HG02852 (cell line): ENCODE measurements at regions not wholly inside any gene's neighbourhood (a gene's known extent, or its start where the extent isn't known, plus 50 kb on each side); places are given as distances from the start of the nearest gene placed in this dataset.
"Not testable (repeated sequence)": the region's sequence is repeated elsewhere in the genome, so short reads cannot be mapped to it uniquely, and the experiment has no call there.

ENCODE experiments used
- ATAC-seq: cut with Tn5 transposase; IDR thresholded peaks from one replicate; pipeline ENCODE4 v1.9.1; 2021; ENCODE audit warnings: mild to moderate bottlenecking, moderate library complexity; ENCODE audit not compliant: unreplicated experiment

DNA sequence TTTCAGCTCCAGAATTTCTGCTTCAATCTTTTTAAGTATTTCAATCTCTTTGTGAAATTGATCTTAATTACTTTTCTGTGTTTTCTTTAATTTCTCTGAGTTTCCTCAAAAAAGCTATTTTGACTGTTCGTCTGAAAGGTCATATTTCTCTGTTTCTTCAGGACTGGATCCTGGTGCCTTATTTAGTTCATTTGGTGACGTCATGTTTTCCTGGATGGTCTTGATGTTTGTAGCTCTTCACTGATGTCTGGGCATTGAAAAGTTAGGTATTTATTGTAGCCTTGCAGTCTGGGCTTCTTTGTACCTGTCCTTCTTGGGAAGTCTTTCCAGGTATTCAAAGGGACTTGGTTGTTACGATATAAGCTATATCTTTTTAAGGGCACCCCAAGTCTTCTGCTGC lies 998.7 kb downstream of the NCAM2 start:
- ATAC-seq, result no peak

DNA sequence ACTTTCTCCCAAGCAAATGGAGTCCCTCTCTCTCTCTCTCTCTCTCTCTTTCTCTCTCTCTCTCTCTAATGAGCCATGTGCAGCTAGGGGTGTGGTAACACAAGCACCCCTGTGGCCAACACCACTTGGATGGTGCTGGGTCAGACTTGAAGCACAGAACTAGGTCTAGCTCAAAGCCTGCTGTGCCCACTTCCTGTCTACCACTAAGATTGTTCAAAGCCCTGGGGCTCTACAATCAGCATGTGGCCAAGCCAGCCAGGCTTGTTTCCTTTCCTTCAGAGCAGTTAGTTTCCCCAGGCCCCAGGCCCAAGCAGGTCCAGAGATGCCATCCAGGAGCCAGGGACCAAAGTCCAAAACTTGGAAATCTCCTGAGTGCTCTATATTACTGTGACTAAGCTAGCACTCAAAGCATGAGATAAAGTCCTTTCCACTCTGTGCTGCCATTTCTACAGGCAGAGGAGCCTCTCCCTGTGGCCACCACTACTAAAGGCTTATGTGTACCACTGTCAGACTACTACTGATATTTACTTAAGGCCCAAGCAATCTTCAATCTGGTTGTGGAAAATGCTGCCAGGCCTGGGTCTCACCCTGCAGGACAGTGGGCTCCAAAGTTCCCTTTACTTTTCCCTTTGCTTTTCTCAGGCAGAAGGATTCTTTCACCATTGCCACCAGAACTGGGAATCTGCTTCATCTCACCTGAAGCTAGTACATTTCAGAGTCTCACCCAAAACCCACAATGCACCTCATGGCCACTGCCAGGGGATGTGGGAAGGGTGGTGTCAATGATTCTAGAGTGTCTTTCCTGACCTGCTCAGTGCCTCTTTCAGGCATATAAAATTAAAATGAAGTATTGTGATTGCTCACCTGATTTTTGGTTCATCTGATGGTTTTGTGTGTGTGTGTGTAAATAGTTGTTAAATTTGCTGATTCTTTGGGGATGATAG lies 999.5 kb downstream of the NCAM2 start:
- no peak for ATAC-seq

DNA sequence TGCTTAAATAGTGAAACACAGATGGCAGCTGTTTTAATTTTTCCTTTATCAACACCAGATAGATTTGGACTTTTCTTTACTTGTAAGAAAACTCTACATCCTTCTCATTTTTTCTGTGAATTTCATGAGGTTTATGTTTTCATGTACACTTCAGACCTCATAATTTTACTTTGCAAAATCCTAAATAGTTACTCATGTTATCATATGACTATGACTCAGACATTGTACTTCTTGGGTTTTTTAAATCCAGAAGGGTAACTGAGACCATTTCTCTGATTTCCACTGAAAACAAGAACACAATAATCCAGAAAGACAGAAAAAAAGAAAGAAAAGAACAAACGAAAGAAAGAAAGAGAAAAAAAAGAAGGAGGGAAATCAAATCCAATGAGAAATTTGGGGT lies 1021.6 kb downstream of the NCAM2 start:
- ATAC-seq, result no peak

DNA sequence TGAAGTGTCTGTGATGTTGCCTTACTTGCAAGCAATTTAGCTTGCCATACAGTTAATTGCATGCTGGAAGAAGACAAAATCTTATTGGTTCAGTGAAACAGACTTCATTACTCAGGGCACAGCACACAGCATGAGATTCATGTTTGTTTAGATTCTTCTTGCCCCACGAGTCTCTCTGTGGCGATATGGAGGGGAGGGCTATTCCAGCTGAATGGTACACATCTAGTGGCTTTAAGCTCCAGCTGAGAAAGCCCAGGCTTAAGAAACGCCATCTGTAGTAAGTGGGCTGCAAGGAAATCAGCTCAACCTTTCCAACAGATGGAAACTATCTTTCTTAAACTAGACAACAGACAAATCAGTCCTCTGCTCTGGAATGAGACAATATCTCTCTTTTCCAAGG lies 1022.0 kb downstream of the NCAM2 start:
- no peak for ATAC-seq

DNA sequence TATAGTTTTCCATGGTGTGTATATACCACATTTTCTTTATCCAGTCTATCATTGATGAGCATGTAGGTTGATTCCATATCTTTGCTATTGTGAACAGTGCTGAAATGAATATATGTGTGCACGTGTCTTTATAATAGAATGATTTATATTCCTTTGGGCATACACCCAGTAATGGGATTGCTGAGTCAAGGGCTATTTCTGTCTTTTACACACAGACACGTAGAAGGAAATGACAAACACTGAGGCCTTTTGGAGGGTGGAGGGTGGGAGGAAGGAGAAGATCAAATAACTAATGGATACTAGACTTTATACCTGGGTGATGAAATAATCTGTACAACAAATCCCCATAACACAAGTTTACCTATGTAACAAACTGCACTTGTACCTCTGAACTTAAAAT lies 1025.7 kb downstream of the NCAM2 start:
- ATAC-seq, result not testable (repeated sequence)

DNA sequence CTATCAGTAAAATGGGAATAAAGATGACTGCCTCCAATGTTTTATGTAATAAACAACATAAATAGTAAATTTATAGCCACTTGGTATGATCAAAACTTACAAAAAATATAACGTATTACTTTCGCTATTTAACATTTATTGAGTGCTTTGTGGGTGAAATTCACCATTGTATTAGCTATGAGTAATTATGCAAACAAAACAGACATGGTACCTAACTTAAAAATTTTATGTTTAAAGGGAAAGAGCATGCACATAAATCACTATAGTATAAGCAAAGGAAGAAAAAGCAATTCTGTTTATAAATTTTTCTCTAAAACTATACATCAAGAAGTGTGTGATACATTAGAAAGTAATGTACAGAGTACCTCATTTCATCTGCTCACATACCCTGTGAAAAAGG lies 1046.2 kb downstream of the NCAM2 start:
- no peak for ATAC-seq

DNA sequence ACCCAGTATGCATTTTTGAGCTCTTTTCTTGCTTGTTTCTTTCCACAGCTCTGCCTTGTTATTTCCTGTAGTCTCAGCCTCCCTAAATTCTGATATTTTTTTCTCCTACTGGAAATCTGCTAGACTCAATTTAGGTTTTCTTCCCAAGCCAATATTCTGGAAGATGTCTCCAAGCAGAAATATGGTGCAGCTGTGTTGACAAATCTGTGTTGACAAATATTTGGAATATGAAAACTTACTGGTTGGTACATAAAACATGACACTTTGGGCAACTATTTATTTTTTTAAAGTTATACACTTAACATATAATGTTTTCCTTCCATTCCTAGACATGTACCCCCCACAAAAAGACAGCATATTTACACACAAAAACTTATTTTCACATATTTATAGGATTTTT lies 1048.4 kb downstream of the NCAM2 start:
- ATAC-seq, result no peak

DNA sequence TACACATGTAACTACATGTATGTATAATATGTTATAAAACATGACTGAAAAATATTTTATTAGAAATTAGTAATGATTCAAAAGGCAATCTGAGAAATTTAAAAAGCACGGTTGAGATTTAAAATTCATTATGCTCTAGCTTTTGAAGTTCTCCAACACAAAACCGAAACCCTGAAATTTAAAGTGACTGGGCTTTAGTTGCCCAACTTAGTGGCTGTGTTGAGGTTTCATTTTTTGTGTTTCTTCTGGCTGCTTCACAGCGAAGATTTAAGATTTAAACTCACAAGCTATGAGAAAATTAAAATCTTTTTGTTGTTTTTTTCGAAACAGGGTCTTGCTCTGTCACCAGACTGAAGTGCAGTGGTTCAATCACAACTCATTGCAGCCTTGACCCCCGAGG lies 1058.7 kb downstream of the NCAM2 start:
- ATAC-seq, result no peak

DNA sequence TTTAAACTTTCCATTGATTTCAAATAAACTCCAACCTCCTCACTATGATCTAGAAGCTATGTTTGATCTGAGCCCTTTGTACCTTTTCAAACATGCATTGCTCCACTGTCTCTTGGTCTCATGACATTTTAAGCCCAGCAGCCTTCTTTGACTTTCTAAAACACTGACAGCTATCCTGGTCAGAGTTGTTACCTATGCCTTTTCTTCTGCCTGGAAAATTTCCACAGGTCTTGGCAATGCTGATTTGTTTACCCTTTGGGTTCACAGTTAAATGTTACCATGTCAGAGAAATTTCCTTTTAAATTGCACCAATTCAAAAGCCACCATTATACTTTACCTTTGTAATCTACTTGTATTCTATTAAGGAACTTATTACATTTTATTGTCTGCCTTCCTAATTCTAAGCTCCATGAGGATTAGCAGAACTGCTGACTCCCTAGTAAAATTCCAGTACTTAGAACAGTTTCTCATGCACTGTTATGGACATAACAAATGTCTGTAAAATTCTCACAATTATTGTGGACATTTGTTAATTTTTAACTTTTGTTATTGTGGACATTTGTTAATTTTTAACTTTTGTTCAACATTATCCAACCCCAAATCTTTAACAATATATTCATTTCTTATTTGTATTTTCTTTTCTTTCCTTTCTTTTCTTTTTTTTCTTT lies 1064.4 kb downstream of the NCAM2 start:
- ATAC-seq, result no peak

DNA sequence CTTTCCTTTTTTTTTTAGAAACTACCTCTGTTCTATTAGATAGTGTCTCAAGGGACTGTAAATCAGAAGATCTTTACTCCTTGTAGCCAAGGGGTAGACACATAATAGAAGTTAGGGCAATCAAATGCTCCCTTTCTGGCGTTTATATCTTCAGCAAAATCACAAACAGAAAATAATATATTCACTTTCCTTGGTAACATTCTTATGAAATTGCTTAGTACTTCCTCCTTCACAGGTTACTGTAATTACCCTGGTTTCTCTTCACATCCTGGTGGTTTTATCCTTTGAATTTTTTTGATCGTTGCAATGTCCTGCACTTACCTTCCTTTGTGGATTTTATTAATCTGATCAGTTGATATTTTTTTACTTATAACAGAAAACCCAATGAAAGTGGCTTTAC lies 1064.9 kb downstream of the NCAM2 start:
- no peak for ATAC-seq

DNA sequence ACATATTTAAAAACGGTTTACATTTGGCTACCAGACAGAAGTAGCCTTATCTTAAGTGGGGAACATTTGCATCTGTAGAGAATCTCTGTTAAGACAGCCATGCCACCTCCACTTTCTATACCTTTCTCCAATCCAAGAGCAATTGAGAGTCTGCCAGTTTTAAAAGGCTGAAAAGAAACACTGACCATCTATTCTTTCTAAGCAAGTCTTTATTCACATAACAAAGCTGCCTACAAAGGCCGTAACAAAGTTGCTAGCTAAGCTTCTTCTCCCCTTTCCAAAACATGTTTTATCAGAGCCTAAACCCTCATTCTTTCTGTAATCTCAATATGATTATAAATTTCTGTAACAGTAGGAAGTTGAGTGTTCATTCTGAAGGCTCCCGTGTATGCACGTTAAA lies 1078.3 kb downstream of the NCAM2 start:
- no peak for ATAC-seq

DNA sequence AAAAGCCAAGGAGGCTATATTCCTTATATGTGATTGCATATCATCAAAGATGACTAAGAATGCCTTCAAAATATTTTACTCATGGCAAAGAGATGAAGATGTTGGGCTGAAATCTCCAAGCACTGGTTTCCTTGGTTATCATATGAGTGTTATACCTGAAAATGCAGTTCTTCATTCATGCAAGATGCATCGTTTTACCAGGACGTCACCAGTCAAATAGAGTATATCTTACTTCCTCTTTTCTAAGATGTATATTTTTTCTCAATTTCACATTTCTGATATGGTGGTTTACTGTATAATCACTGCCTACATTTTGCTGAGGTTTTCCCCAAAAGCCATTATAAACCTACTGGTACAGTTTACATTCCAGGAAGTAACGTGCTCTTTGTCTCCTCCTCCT lies 1085.7 kb downstream of the NCAM2 start:
- no peak for ATAC-seq

DNA sequence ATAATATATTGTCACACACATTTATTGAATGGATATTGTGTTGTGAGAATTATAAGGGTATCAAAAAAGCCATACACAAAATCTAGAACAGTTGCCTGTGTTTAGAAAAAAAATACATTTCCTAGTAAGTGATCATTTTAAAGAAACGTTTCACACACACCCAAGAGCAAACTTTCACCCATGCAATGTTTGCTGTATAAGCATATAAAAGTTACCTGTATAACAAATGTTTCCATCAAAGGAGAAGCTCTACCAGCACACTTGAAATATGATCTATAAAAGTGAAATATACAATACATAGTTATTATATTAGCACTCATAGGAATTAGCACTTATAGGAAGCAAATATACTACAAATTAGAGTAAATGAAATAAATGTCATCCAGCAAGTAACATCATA lies 1098.1 kb downstream of the NCAM2 start:
- ATAC-seq, result no peak

DNA sequence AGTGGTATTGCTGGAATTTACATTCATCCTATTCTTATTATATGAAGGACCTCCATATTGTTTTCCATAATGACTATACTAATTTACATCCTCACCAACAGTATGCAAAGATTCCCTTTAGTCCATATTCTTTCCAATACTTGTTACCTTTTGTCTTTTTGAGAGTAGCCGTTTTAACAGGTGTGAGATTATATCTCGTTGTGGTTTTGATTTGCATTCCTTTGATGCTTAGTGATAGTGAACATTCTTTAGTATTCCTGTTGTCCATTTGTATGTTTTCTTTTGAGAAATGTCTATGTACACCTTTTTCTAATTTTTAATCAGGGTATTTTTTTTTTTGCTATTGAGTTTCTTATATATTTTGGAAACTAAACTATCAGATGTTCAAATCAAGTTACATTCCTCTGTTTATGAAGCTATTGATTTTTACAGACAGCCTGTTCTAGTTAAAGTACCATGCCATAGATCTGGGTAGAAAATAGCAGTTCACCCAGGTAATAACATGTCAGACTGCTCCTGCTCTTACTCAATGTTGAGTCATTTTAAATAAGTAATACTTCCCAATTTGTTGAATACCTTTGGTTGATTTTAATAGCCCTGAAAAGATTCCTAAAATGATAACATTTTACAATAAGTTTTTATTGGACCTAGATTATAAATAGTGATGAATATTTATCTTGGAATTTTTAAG lies 1108.7 kb downstream of the NCAM2 start:
- no peak for ATAC-seq

DNA sequence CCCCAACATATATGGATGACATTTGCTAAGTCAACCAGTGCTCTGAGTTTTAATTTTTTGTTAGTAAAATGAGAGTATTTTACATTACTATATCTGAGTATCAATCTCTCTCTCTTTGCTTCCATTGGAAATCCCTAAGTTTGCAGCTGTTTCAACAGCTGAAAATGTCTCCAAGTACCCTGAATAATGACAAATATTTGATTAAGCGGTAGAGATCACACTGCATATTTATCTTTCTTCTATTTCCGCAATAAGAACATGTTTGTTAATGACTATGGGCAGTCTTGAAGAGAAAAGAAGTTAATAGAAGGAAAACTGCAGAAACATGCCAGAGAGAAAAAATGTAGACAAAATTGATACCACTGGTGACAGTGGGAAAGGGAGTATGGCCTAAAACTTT lies 1117.5 kb downstream of the NCAM2 start:
- ATAC-seq, result no peak

DNA sequence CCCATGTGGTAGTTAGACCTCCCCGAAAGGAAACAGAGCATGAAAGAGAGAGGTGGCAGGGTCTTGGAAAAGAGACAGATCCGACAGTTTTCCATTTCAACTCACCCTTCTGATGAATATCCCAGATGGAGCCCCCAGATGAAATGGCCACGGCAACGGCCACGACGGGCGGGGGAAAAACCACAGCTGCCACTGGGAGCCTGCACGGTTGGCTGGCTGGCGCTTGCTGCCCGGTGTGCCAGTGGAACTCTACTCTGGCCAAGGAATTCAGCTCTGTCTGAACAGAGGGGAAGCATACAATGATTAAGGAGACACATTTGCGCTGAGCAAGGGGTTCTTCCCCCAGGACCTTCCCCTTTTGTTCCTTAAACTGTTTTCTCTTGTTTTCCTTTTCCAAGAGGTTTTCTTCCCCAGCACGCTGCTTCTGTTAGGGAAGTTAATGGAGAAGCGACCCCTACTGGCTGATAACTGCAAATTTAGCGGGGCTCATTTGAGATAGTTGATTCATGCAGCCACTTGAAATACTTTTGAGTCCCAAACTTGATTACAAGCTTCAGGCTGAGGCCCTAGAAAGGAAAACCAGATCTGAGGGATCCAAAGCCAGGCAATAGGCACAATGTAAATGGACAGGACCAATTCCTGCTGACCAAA lies 1122.5 kb downstream of the NCAM2 start:
- ATAC-seq, result no peak

DNA sequence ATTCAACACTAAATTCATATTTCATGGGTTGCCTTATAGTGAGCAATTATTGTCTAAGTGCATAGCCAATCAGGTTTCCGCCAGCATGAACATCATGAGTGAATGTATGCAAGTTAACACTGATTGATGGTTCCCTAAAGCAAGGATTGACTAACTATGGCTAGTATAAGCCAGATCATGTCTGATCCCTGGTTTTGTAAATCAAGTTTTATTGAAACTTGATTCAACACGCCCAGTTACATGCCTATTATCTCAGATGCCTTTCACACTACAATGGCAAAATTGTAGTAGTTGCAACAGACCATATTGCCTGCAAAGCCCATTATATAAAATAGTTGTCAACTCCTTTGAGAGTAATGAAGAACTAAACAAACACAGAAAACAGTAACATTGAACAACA lies 1127.4 kb downstream of the NCAM2 start:
- no peak for ATAC-seq

DNA sequence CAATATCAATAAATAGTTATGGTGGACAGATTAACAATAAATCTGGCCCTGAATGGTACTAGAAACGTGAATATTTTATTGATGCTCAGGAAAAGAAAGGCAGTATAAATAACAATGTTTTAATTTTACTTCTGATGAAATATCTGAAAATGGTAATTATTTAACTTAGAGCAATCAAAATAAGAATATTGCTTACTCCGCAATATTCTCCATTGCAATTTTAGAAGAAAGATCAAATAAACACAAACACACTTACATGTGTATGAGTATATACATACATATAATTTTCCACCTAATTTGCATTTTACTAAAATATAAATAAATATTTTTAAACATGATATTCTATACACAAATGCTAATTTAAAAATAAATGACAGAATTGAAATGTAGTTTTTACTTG lies 1130.5 kb downstream of the NCAM2 start:
- ATAC-seq, result no peak

DNA sequence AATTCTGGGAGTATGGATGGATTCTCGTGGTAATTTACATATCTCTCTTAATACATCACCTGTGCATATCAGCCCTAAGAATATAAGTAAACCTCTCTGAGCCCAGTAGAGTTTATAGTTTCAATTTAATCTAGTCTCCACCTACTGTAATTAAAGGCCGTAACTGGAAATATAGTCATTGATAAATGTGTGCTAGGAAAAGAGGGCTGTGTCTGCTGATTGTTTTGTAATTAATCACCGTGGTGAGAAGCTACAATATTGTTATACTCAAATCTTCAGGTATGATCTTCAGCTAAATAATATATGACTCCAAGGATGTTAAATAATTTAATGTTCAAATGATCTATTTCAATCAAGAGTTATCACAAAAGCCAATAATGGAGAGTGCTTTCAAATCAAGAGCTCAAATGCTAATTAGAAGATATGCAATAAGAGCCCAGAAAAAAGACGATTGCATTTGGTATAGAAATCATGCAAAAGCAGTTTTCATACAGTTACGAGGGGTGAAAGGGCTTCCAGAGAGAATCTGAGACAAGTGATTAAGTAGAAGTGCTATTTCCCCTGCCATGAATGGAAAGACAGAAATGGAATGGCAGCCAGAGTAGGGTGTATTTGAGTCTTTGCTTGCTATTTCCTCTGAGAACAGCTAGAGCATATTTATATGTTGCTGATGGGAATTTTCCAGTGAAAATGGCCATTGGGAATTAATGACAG lies 1134.3 kb downstream of the NCAM2 start:
- ATAC-seq, result no peak

DNA sequence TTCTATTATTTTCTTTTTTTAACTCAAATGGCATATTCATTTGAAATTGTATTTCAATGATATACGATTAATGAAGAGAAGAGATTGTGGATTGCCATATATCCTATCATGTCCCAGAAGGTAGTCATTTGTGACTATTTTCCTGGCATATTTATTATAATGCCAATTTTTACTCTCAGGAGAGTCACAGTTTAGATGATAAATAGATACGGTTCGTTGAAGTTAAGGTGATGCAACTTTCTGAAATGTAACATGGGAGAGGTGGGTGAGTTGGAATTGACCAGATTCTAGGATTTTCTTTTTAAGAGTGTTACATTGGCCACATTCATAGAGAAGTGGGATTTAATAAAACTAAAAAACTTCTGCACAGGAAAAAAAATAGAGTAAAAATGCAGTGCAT lies 1138.5 kb downstream of the NCAM2 start:
- ATAC-seq, result no peak
